Neural cell (in vitro differentiated cells): ENCODE measurements at regions not wholly inside any gene's neighbourhood (a gene's known extent, or its start where the extent isn't known, plus 50 kb on each side); places are given as distances from the start of the nearest gene placed in this dataset.
A peak's percentile ranks its signal among the peaks of the same experiment; 100 is the strongest.

Experiments used
- H2AFZ ChIP-seq: fragments of 200-600, 300-800 bp; sonication (generic), shearing (Covaris generic); 2 replicates; pipeline ENCODE4 v1.6.0; 2014; ENCODE audit warnings: low read depth, mild to moderate bottlenecking, antibody characterized with exemption, low read length, moderate library complexity
- H3F3A ChIP-seq: fragments of 200-600 bp; shearing (Covaris generic); 2 replicates; pipeline ENCODE4 v1.6.1; 2016; ENCODE audit warnings: mild to moderate bottlenecking, moderate library complexity, mixed read lengths, antibody characterized with exemption, low read length; ENCODE audit not compliant: insufficient read depth, poor library complexity, severe bottlenecking
- H3K27ac ChIP-seq: fragments of 200-600, 300-800 bp; sonication (generic), shearing (Covaris generic); 2 replicates; pipeline ENCODE4 v1.5.1; 2014; ENCODE audit warnings: mild to moderate bottlenecking, low read length, moderate library complexity
- H3K27me3 ChIP-seq: fragments of 300-800, 200-600 bp; sonication (generic), shearing (Covaris generic); 2 replicates; pipeline ENCODE4 v1.6.0; 2014; ENCODE audit warnings: mild to moderate bottlenecking, low read depth, low read length, moderate library complexity; ENCODE audit not compliant: insufficient read depth
- H3K36me3 ChIP-seq: fragments of 300-800, 200-600 bp; sonication (generic), shearing (Covaris generic); 2 replicates; pipeline ENCODE4 v1.5.1; 2014; ENCODE audit warnings: mild to moderate bottlenecking, antibody characterized with exemption, low read length, moderate library complexity; ENCODE audit not compliant: insufficient read depth
- H3K4me2 ChIP-seq: fragments of 300-800, 200-600 bp; sonication (generic), shearing (Covaris generic); 2 replicates; pipeline ENCODE4 v1.6.0; 2014; ENCODE audit warnings: mild to moderate bottlenecking, low read length
- H3K4me3 ChIP-seq: fragments of 300-800, 200-600 bp; sonication (generic), shearing (Covaris generic); 2 replicates; pipeline ENCODE4 v1.5.1; 2014; ENCODE audit warnings: mild to moderate bottlenecking, low read length, moderate library complexity
- H3K79me2 ChIP-seq: fragments of 200-600 bp; shearing (Covaris generic); replicated peaks from 2 replicates; pipeline ENCODE4 v1.6.0; 2014; ENCODE audit warnings: mild to moderate bottlenecking, low read length, moderate library complexity; ENCODE audit not compliant: insufficient read depth
- H3K9ac ChIP-seq: fragments of 300-800, 200-600 bp; sonication (generic), shearing (Covaris generic); 2 replicates; pipeline ENCODE4 v1.6.1; 2016; ENCODE audit warnings: mild to moderate bottlenecking, low read length, mixed read lengths
- H3K9me2 ChIP-seq: fragments of 200-600 bp; shearing (Covaris generic); 2 replicates; pipeline ENCODE4 v1.6.1; 2016; ENCODE audit warnings: mild to moderate bottlenecking, low read length, mixed read lengths; ENCODE audit not compliant: insufficient read depth
- H3K9me3 ChIP-seq: fragments of 200-600, 300-800 bp; sonication (generic), shearing (Covaris generic); 2 replicates; pipeline ENCODE4 v1.6.1; 2016; ENCODE audit warnings: mild to moderate bottlenecking, mixed run types, low read length, moderate library complexity, mixed read lengths
- H4K20me1 ChIP-seq: fragments of 200-600 bp; shearing (Covaris generic); 2 replicates; pipeline ENCODE4 v1.6.1; 2016; ENCODE audit warnings: mild to moderate bottlenecking, mixed run types; ENCODE audit not compliant: insufficient read depth
- EP300 ChIP-seq: fragments of 450-650 bp; conservative IDR thresholded peaks from 2 replicates; pipeline ENCODE4 v1.6.1; 2014; ENCODE audit warnings: antibody characterized with exemption, mild to moderate bottlenecking, moderate library complexity; ENCODE audit not compliant: poor library complexity, severe bottlenecking
- EZH2 ChIP-seq: fragments of 200-600, 300-800 bp; shearing (Covaris generic), sonication (generic); IDR thresholded peaks from 2 replicates; pipeline ENCODE4 v1.6.1; 2014; ENCODE audit warnings: antibody characterized with exemption, low read length, borderline replicate concordance, mild to moderate bottlenecking; ENCODE audit not compliant: insufficient read depth, poor library complexity, severe bottlenecking
- MXI1 ChIP-seq: fragments of 450-650 bp; conservative IDR thresholded peaks from 2 replicates; pipeline ENCODE4 v1.6.1; 2014; ENCODE audit warnings: antibody characterized with exemption, mild to moderate bottlenecking; ENCODE audit not compliant: poor library complexity, severe bottlenecking
- POLR2AphosphoS5 ChIP-seq: IDR thresholded peaks from 2 replicates; pipeline ENCODE4 v1.6.1; 2012
- RAD21 ChIP-seq: fragments of 450-650 bp; conservative IDR thresholded peaks from 2 replicates; pipeline ENCODE4 v1.6.1; 2014; ENCODE audit warnings: antibody characterized with exemption, mild to moderate bottlenecking, moderate library complexity
- SMC3 ChIP-seq: fragments of 450-650 bp; conservative IDR thresholded peaks from 2 replicates; pipeline ENCODE4 v1.6.1; 2014; ENCODE audit warnings: antibody characterized with exemption, mild to moderate bottlenecking, moderate library complexity; ENCODE audit not compliant: poor library complexity
- TAF1 ChIP-seq: IDR thresholded peaks from 2 replicates; pipeline ENCODE4 v1.6.1; 2012; ENCODE audit warnings: low read depth
- TF ChIP-seq, protein P1 (sequence below): IDR thresholded peaks from 2 replicates; pipeline ENCODE4 v1.6.1; 2012; ENCODE audit warnings: borderline replicate concordance
- TF ChIP-seq, protein P2 (sequence below): fragments of 450-650 bp; IDR thresholded peaks from 2 replicates; pipeline ENCODE4 v1.5.1; 2014; ENCODE audit warnings: antibody characterized with exemption, mild to moderate bottlenecking, moderate library complexity; ENCODE audit not compliant: poor library complexity, severe bottlenecking

DNA sequence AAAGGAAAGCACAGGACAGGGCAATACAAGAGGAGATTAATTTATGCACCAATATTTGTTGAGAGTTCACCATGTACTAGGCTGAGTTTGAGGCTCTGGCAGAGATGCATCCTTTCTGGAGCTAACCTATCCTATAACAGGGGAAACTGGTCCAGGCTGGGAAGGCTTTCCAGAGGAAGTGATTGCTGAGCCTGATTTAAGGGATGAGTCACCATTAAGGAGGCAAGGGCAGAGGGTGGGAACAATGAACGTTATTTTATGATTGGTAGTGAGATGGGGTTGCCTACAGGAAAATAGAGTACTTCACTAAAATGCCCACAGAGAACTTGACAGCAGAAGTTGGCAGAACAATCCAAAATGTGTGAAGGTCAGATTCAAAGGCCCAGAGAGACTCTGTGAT is 141.4 kb downstream of the PLPP3 start:
- no peak overlapping the region for H3K27ac ChIP-seq
- no peaks in the 10 kb centered on the region for H3K9me2 ChIP-seq
- no peak overlapping the region for H3K4me3 ChIP-seq
- H3K27me3 ChIP-seq, result no peaks in the 10 kb centered on the region
- H3F3A ChIP-seq, result peaks cover 9% of the 10 kb centered on the region
- H3K9me3 ChIP-seq, result no peaks in the 10 kb centered on the region
- no peak overlapping the region for H3K9ac ChIP-seq
- no peak overlapping the region for H3K4me2 ChIP-seq
- no peaks in the 10 kb centered on the region for H4K20me1 ChIP-seq
- H3K36me3 ChIP-seq, result no peaks in the 10 kb centered on the region
- no peak for TF ChIP-seq RAD21
- TF ChIP-seq SMC3, result no peak
- TF ChIP-seq EP300, result no peak
- TF ChIP-seq TAF1, result no peak
- no peak for TF ChIP-seq MXI1
- TF ChIP-seq EZH2, result no peak
- TF ChIP-seq, protein P1, sequence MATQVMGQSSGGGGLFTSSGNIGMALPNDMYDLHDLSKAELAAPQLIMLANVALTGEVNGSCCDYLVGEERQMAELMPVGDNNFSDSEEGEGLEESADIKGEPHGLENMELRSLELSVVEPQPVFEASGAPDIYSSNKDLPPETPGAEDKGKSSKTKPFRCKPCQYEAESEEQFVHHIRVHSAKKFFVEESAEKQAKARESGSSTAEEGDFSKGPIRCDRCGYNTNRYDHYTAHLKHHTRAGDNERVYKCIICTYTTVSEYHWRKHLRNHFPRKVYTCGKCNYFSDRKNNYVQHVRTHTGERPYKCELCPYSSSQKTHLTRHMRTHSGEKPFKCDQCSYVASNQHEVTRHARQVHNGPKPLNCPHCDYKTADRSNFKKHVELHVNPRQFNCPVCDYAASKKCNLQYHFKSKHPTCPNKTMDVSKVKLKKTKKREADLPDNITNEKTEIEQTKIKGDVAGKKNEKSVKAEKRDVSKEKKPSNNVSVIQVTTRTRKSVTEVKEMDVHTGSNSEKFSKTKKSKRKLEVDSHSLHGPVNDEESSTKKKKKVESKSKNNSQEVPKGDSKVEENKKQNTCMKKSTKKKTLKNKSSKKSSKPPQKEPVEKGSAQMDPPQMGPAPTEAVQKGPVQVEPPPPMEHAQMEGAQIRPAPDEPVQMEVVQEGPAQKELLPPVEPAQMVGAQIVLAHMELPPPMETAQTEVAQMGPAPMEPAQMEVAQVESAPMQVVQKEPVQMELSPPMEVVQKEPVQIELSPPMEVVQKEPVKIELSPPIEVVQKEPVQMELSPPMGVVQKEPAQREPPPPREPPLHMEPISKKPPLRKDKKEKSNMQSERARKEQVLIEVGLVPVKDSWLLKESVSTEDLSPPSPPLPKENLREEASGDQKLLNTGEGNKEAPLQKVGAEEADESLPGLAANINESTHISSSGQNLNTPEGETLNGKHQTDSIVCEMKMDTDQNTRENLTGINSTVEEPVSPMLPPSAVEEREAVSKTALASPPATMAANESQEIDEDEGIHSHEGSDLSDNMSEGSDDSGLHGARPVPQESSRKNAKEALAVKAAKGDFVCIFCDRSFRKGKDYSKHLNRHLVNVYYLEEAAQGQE, result no peak
- TF ChIP-seq, protein P2, sequence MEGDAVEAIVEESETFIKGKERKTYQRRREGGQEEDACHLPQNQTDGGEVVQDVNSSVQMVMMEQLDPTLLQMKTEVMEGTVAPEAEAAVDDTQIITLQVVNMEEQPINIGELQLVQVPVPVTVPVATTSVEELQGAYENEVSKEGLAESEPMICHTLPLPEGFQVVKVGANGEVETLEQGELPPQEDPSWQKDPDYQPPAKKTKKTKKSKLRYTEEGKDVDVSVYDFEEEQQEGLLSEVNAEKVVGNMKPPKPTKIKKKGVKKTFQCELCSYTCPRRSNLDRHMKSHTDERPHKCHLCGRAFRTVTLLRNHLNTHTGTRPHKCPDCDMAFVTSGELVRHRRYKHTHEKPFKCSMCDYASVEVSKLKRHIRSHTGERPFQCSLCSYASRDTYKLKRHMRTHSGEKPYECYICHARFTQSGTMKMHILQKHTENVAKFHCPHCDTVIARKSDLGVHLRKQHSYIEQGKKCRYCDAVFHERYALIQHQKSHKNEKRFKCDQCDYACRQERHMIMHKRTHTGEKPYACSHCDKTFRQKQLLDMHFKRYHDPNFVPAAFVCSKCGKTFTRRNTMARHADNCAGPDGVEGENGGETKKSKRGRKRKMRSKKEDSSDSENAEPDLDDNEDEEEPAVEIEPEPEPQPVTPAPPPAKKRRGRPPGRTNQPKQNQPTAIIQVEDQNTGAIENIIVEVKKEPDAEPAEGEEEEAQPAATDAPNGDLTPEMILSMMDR, result no peak
- TF ChIP-seq POLR2AphosphoS5, result no peak
- no peak overlapping the region for H2AFZ ChIP-seq
- no peaks in the 10 kb centered on the region for H3K79me2 ChIP-seq

DNA sequence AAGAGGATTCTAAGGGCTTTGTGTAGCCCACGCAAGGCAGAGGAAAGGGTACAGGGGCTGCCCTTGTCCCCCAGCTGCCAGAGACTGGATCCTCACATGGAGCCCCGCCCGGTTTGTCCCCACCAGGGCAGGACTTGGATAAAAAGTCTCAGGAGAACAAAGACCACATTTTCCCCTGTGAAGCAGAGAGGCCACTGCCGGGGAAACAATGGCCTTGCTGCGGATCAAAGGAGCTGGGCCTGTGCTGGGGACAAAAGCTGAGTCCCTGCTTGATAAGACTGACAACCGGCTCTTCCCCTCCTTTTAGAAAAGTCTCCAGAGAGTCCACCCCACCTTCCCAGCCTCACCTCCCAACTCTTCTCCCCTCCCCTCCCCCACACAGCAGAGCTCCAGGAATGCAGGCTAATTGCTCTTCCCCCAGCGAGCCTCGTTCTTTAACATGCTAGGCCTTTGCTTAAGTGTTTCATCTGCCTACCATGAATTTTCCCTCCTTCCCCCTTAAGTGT is 142.4 kb downstream of the PLPP3 start:
- H3K9me2 ChIP-seq, result no peaks in the 10 kb centered on the region
- H3K27ac ChIP-seq, result no peak overlapping the region
- peak overlapping the region; percentile 1 for H3K9ac ChIP-seq
- H3K79me2 ChIP-seq, result no peaks in the 10 kb centered on the region
- H3K4me3 ChIP-seq, result no peak overlapping the region
- H3K4me2 ChIP-seq, result no peak overlapping the region
- H4K20me1 ChIP-seq, result no peaks in the 10 kb centered on the region
- no peaks in the 10 kb centered on the region for H3K36me3 ChIP-seq
- peak overlapping the region; percentile 29 for H2AFZ ChIP-seq
- H3K9me3 ChIP-seq, result no peaks in the 10 kb centered on the region
- TF ChIP-seq EP300 (no peak), POLR2AphosphoS5 (no peak)
- TF ChIP-seq, protein P1, result no peak
- TF ChIP-seq, protein P2, result no peak
- H3F3A ChIP-seq, result peaks cover 9% of the 10 kb centered on the region
- H3K27me3 ChIP-seq, result no peaks in the 10 kb centered on the region
